HPDE6-E6E7 (cell line): ENCODE measurements at regions not wholly inside any gene's neighbourhood (a gene's known extent, or its start where the extent isn't known, plus 50 kb on each side); places are given as distances from the start of the nearest gene placed in this dataset.

ENCODE experiments used
- DNase-seq: peaks from one replicate; pipeline ENCODE4 v3.0.0; 2011; ENCODE audit warnings: missing footprints; ENCODE audit errors: extremely low spot score

DNA sequence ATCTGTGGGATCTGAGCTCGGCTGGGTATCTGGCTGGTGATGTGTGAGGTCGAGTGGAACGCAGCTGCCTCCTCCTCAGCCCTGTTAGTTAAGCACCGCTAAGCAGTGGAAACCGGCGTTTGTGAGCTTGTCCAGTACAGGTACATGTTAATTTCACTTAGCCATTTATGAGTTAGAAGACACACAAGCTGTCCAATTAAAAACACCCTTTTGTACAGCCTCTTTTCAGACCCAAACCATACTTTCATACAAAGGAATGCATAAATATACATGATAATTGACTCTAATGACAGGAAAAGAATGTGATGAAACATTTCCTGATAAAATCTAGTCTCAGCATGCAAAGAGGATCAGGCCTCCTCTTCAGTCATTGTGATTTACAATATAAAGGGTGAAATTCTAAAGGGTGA lies 163.6 kb upstream of the FAT1 start:
- no peak for DNase-seq

DNA sequence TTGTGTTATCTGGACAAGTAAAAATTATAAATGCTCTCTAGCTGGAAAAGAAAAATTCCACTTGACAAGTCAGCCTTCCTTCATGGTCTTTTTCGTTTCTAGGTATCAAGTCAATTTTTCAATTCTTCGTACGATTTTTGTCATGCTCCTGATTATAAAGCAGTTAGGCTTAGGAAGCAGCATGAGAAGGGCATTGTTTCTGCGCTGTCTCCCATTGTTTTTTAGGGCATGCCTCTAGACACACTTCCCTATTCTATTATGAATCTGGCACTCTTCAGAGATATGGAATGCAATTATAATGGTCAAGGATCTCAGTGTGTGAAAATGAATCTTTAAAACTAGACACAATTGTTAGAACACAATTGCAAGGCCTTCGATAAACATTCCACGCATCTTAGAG lies 164.1 kb upstream of the FAT1 start:
- DNase-seq = no peak

DNA sequence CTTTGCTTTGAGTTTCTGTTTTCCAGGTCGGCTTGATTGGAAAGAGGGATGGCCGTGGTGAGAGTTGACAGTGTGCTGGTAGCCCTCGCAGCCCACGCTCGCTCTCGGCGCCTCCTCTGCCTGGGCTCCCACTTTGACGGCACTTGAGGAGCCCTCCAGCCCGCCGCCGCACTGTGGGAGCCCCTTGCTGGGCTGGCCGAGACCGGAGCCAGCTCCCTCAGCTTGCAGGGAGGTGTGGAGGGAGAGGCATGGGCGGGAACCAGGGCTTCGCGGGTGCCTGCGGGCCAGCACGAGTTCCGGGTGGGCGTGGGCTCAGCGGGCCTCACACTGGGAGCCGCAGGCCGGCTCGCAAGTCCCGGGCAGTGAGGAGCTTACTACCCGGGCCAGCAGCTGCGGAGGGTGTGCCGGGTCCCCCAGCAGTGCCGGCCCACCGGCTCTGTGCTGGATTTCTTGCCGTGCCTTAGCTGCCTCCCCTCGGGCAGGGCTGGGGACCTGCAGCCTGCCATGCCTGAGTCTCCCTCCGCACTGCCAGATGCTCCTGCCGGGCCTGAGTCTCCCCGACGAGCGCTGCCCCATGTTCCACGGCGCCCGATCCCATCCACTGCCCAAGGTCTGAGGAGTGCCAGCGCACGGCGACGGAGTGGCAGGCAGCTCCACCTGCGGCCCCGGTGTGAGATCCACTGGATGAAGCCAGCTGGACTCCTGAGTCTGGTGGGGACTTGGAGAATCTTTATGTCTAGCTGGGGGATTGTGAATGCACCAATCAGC lies 166.4 kb upstream of the FAT1 start:
- no peak for DNase-seq

DNA sequence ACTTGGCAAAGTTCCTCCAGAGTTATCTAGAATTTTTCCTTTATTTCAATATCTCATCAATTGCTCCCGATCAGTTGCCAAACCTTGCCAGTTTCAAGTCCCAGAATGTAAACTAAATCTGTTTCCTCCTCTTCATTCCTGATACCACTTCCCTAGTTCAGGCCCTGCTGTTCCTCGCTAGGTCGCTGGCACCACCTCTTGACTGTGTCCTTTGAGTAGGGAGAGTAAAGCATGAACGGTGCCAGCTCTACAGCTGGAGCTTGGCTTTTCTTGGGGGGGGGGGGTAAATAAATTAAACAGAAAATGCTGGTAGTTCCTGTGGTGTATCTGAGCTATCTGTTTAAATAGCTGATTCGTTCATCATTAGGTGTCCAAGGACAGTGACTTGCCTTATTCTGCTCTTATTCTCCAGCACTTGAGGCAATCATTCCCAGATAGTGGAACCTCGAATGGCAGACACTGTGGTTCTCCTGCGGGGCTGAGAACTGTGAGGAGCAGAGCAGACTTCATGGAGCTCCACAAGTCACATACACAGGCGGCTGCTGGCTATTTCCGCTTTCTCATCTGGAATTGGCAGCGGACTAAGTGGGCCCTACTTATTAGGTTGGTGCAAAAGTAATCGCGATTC lies 168.3 kb upstream of the FAT1 start:
- no peak for DNase-seq

GRCh38 chr4:186898367-186898766 lies 174.7 kb upstream of the FAT1 start:
- no peak for DNase-seq

GRCh38 chr4:186900232-186900900 lies 176.7 kb upstream of the FAT1 start:
- DNase-seq = no peak

GRCh38 chr4:186900984-186901383 lies 177.3 kb upstream of the FAT1 start:
- DNase-seq = no peak

- DNase-seq = no peak
Observed at GRCh38 chr4:186901850-186902249, 178.2 kb upstream of the FAT1 start.

DNA sequence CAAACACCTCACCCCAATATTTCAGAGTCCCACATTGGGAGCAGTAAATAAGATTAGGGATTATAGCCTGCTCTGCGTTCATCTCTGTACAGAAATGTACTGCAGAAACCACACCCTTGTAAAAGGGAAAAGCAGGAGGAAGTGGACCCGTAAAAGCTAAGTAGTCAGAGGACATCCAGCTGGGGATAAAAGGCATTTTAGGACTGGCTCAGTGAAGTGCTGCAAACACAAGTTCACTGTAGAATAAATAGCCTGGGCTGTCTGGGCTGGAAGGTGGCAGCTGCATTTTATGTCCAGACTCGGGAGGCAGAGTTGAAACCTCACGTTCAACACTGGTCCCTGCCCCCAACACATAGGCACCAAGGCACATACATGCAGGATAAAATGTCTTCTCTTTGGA lies 178.7 kb upstream of the FAT1 start:
- DNase-seq = no peak

DNA sequence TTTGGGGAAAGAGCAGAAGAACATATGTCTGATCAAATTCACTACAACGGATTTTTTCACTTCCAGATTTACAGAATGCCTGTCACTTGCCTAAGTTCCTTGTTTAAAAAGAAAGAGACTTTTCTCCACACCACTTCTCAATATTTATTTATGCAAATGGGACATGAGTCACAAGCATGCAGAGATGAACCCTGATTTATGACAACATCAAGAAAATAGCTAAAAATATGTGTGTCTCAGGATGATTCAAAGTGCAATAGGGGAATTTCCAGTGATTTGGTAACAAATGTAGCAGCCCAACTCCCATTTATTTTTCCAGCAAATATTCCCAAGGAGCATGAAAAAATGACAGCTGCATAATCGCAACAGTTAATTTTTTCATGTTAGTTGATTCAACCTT lies 180.4 kb upstream of the FAT1 start:
- DNase-seq = peak; percentile 60

DNA sequence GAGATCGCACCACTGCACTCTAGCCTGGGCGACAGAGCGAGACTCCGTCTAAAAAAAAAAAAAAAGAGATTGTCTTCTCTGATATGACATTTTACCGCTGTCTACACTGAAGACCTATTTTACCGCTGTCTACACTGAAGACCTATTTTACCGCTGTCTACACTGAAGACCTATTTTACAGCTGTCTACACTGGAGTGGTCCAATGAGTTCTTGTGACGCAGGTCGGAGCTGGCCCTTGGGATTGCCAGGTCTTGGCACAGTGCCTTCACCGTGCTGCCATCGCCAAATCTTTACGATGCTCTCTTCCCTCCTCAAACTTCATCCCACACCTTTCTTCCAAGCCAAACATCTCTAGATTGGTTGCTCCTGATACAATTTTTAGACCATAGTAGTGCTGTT lies 183.1 kb upstream of the FAT1 start:
- no peak for DNase-seq

DNA sequence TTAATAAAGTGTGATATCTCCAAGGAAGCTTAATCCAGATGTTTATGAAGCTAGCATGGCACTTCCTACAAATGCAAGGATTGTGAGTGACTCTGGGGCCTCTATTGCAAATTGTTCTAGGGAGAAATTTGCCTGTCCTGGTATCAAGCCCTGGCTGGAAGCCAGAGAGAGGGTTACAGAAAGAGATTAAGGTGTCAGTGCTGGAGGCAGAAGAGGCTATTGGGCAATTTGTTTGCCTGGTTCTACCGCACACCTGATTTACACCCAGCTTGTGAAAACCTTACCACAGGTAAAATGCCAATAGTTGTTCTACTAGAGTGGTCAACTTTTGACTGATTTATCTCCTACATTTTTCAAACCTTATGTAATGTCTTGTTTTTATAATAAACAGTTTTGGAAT lies 186.7 kb upstream of the FAT1 start:
- no peak for DNase-seq

DNA sequence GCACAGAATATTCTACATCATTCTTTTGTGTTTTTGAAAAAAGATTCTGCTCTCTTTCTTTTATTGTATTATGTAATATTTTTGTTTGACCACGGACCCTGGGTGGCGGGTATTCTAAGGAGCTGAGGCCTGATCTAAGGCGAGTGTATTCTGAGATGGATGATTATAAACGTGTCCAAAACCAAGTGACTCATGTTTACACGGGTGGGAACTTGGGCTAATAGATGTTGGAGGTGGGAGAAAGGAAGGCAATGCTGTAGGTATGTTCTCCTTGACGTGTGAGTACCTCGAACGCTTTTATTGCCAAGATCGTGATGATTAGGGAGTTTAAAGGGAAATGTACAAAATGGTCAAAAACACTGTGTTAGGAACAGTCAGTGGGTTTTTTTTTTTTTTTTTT lies 188.9 kb upstream of the FAT1 start:
- DNase-seq = no peak

DNA sequence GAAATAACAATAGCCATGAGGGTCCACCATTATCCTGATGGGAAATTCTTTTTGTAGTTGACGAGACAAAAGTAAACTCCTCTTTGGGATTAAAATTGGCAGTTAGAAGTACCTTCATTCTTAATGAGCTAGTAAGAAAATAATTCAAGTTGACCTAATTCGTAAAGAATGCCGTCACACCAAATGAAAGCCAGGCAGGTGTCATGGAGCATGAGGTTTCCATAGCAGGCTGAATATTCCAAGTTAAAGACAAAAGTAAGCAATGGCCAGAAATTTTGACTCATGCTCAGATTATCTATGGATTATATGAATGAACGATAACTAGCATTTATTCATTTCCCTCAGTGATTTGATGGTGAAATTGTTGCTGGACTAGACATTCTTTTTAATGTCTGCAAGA lies 192.2 kb upstream of the FAT1 start:
- DNase-seq = no peak

DNA sequence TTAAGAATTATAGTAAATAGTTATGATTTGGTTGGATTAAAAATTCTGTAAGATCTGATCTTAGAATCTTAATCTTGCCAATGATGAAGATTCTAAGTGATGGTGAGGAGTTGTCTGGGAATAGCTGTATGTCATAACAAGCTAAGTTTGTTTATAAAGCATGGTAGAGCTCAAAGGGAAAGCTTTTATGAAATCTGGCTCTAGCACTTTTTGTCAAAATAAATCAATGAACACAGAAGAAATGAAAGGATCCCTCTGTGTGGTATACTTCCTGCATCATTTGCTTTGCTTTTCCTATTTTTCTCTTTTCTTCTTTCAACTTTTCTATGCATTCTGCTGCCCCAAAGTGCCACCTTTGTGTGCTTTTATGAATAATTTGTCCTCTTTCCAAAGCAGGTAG lies 193.5 kb upstream of the FAT1 start:
- DNase-seq = no peak

- DNase-seq = no peak
Observed at GRCh38 chr4:186918466-186918865, 194.8 kb upstream of the FAT1 start.

GRCh38 chr4:186919340-186919739 lies 195.7 kb upstream of the FAT1 start:
- no peak for DNase-seq

GRCh38 chr4:186920483-186920882 lies 196.8 kb upstream of the FAT1 start:
- peak; percentile 27 for DNase-seq

DNA sequence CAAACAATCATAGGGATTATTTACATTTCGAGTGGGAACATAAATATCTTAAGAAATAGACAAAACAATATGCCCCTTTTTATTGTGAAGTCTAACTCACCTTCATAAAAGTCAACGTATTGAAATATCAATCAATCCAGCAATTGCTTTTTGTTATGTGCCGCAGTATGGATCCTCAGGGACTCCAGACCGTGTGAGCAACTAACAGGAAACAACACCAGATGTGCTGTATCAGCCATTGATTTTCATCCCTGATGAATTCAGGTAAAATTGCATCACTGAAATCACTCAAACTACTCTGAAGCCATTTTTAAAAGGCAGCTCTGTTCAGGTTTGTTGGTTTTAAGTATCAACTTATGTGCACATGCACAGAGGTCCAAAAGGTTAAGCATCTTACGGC lies 197.3 kb upstream of the FAT1 start:
- no peak for DNase-seq

- no peak for DNase-seq
Observed at GRCh38 chr4:186924723-186925122, 201.1 kb upstream of the FAT1 start.

GRCh38 chr4:186927624-186928023 lies 204.0 kb upstream of the FAT1 start:
- DNase-seq = no peak

- DNase-seq = no peak
Observed at GRCh38 chr4:186930024-186930423, 206.4 kb upstream of the FAT1 start.

DNA sequence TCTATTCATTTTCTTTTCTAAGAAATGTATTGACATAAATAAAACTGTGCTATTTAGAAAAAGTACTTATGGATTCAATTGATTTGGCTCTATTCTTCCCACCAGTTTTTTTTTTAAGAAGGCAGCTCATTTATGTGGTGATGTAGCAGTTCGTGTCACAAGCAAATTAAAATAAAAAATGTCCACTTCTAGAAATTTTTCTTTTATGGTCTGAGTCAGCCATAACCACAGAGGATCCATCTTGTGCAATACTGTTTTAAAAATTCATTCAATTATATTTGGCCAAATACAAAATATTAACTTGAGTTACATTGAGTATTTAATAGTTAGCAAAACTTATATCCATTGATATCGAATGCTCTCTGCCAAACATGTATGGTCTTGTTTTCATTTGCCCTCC lies 207.9 kb upstream of the FAT1 start:
- no peak for DNase-seq
